ENCODE measurements at regions not wholly inside any gene's neighbourhood (a gene's known extent, or its start where the extent isn't known, plus 50 kb on each side); places are given as distances from the start of the nearest gene placed in this dataset.

- Histone ChIP-seq H2BK20ac (ENCODE audit: low read length) (no peak overlapping the region), H4K91ac (replicated peaks; ENCODE audit: insufficient read length, low read length) (no peak overlapping the region), H3K27ac (ENCODE audit: low read depth, low read length) (no peak overlapping the region), H3K18ac (ENCODE audit: extremely low read depth, low read length) (no peak overlapping the region), H2AFZ (ENCODE audit: low read length) (no peak overlapping the region), H3K79me2 (ENCODE audit: control insufficient read depth in 1 of 2, insufficient read depth in 2 of 2, low read length in 2 of 2) (no peaks in the 10 kb centered on the region), H2BK5ac (ENCODE audit: low read depth, low read length) (no peak overlapping the region), H4K20me1 (replicated peaks in 1 of 2; ENCODE audit: control insufficient read depth in 1 of 2, insufficient read depth in 2 of 2, low read length in 2 of 2) (peaks cover 1 to 2% of the 10 kb centered on the region in 2 experiments), H4K8ac (ENCODE audit: extremely low read depth, insufficient read depth, low read length) (no peak overlapping the region), H3K56ac (replicated peaks; ENCODE audit: insufficient read length, low read depth, low read length) (no peak overlapping the region), H3K4me1 (replicated peaks in 1 of 4; ENCODE audit: control insufficient read depth in 3 of 4, insufficient read depth in 4 of 4, low read length in 3 of 4) (peaks cover 0 to 8% (median 6%) of the 10 kb centered on the region in 4 experiments; a peak in 4 of 7 replicates), H3K4ac (replicated peaks; ENCODE audit: insufficient read length, low read depth, low read length) (no peak overlapping the region), H2BK12ac (ENCODE audit: low read depth, low read length) (no peak overlapping the region), H3K4me2 (ENCODE audit: insufficient read depth in 1 of 2, low read depth in 2 of 2, low read length in 2 of 2) (peak overlapping the region in 1 of 2 experiments; percentile 15; a peak in 1 of 4 replicates), H3K4me3 (ENCODE audit: extremely low read depth in 1 of 4, insufficient read depth in 2 of 4, low read depth in 3 of 4, low read length in 4 of 4) (no peak overlapping the region), H3K9ac (replicated peaks in 1 of 4; ENCODE audit: extremely low read depth in 1 of 4, low read depth in 3 of 4, low read length in 3 of 4) (no peak overlapping the region), H2BK120ac (replicated peaks; ENCODE audit: low read depth, low read length) (no peak overlapping the region), H3K9me3 (ENCODE audit: insufficient read depth in 2 of 2, low read depth in 1 of 2, low read length in 1 of 2) (no peaks in the 10 kb centered on the region), H3K23ac (ENCODE audit: insufficient read length) (no peak overlapping the region), H2AK5ac (ENCODE audit: low read depth, low read length) (no peak overlapping the region), H3K79me1 (ENCODE audit: low read depth, low read length) (no peaks in the 10 kb centered on the region), H3K27me3 (replicated peaks in 1 of 4; ENCODE audit: control insufficient read depth in 3 of 4, extremely low read depth in 1 of 4, insufficient read depth in 3 of 4, low read length in 3 of 4) (peaks cover 27 to 49% (median 43%) of the 10 kb centered on the region in 4 experiments), H3K23me2 (ENCODE audit: low read depth, low read length) (no peaks in the 10 kb centered on the region), H3K14ac (ENCODE audit: insufficient read length) (no peak overlapping the region), H3K36me3 (ENCODE audit: control insufficient read depth in 2 of 4, insufficient read depth in 4 of 4, low read length in 3 of 4) (no peaks in the 10 kb centered on the region), H2BK15ac (ENCODE audit: low read length) (no peak overlapping the region), H4K5ac (ENCODE audit: insufficient read length, low read depth, low read length) (no peak overlapping the region)
- WGBS, 2 experiments (ENCODE audit: extremely low coverage in 1 of 2, insufficient coverage in 1 of 2, insufficient read length in 1 of 2, insufficient replicate concordance in 2 of 2, low coverage in 1 of 2, low lambda C conversion rate in 2 of 2, missing lambda C conversion rate in 1 of 2) = 89% methylated on average over 3 of the region's 3 CpGs; no CpG with 5 or more reads in 1 of the 2 experiments
- ChIA-PET CTCF (ENCODE audit: partially characterized antibody) (interaction anchor here (1.0 kb wide), 1 partner anchor 9 kb away, joined by 3 read pairs; no protein-coding TSS in a partner anchor), POLR2A (ENCODE audit: partially characterized antibody) (no interaction called here)
- FAIRE-seq (no peak), DNase-seq (ENCODE audit: low read depth in 1 of 2, low spot score in 2 of 2) (no peak)
- no peak for TF ChIP-seq BACH1 (IDR thresholded peaks at IDR 0.05; ENCODE audit: low read length)
Measured at GRCh38 chr6:92849636-92850035, 569.7 kb downstream of the EPHA7 start.

Data from H1 (cell line).